WTC11 (cell line): ENCODE measurements at regions not wholly inside any gene's neighbourhood (a gene's known extent, or its start where the extent isn't known, plus 50 kb on each side); places are given as distances from the start of the nearest gene placed in this dataset.

ENCODE experiments used
- ATAC-seq: fragments of 200-7000 bp; cut with Tn5 transposase; 2 replicates; pipeline ENCODE4 v1.10.0; 2021; ENCODE audit warnings: mild to moderate bottlenecking, moderate library complexity
- CTCF ChIA-PET: fragments of 300-600 bp; sonication (Branson Sonifier 250); formaldehyde crosslinking; loops from one replicate; lab custom pipeline; 2021; ENCODE audit warnings: antibody characterized with exemption; lab: Charles Lee
- POLR2A ChIA-PET: fragments of 350-600 bp; sonication (Branson Sonifier 250); formaldehyde crosslinking; loops from one replicate; lab custom pipeline; 2021; ENCODE audit warnings: antibody characterized with exemption; lab: Charles Lee
- DNase-seq: peaks from one replicate; pipeline ENCODE4 v3.0.0; 2021; ENCODE audit warnings: low spot score
- H3K27ac Mint-ChIP-seq: 2 replicates; pipeline ENCODE4 v1.8.0; 2021; ENCODE audit warnings: mixed read lengths
- H3K27me3 Mint-ChIP-seq: 2 replicates; pipeline ENCODE4 v1.8.0; 2021; ENCODE audit warnings: low read depth, mild to moderate bottlenecking, moderate library complexity, mixed read lengths
- H3K36me3 Mint-ChIP-seq: 2 replicates; pipeline ENCODE4 v1.8.0; 2021; ENCODE audit warnings: mixed read lengths
- H3K4me1 Mint-ChIP-seq: 2 replicates; pipeline ENCODE4 v1.8.0; 2022; ENCODE audit warnings: mixed read lengths
- H3K4me3 Mint-ChIP-seq: 2 replicates; pipeline ENCODE4 v1.8.0; 2021; ENCODE audit warnings: mild to moderate bottlenecking, moderate library complexity, mixed read lengths
- H3K9me3 Mint-ChIP-seq: 2 replicates; pipeline ENCODE4 v1.8.0; 2021; ENCODE audit warnings: mixed read lengths
- CREB1 ChIP-seq: sonication (generic); formaldehyde crosslinking; IDR thresholded peaks from 2 replicates; pipeline ENCODE4 v1.8.0; 2023; ENCODE audit warnings: mild to moderate bottlenecking, missing genetic modification reagents
- E2F1 ChIP-seq: sonication (generic); formaldehyde crosslinking; IDR thresholded peaks from 2 replicates; pipeline ENCODE4 v1.8.0; 2022; ENCODE audit warnings: mild to moderate bottlenecking, missing genetic modification reagents
- ELF4 ChIP-seq: sonication (generic); formaldehyde crosslinking; IDR thresholded peaks from 2 replicates; pipeline ENCODE4 v1.8.1; 2022; ENCODE audit warnings: low read depth, mild to moderate bottlenecking, moderate library complexity, missing genetic modification reagents
- EMX1 ChIP-seq: fragments of 250-450 bp; sonication (Bioruptor Pico); IDR thresholded peaks from 2 replicates; pipeline ENCODE4 v1.8.0; 2021; ENCODE audit warnings: mild to moderate bottlenecking
- GRHL2 ChIP-seq: fragments of 250-450 bp; sonication (Bioruptor Pico); IDR thresholded peaks from 2 replicates; pipeline ENCODE4 v1.8.0; 2022; ENCODE audit warnings: mild to moderate bottlenecking, moderate library complexity; ENCODE audit not compliant: insufficient replicate concordance, severe bottlenecking
- HMGXB4 ChIP-seq: sonication (generic); formaldehyde crosslinking; IDR thresholded peaks from 2 replicates; pipeline ENCODE4 v1.8.1; 2023; ENCODE audit warnings: mild to moderate bottlenecking, moderate library complexity, missing genetic modification reagents
- MXD4 ChIP-seq: fragments of 250-450 bp; sonication (Bioruptor Pico); IDR thresholded peaks from 2 replicates; pipeline ENCODE4 v1.8.0; 2021; ENCODE audit warnings: mild to moderate bottlenecking, moderate library complexity, borderline replicate concordance
- OVOL2 ChIP-seq: fragments of 250-450 bp; sonication (Bioruptor Pico); IDR thresholded peaks from 2 replicates; pipeline ENCODE4 v1.9.0; 2021; ENCODE audit warnings: mild to moderate bottlenecking, borderline replicate concordance
- PREB ChIP-seq: sonication (generic); formaldehyde crosslinking; IDR thresholded peaks from 2 replicates; pipeline ENCODE4 v1.8.1; 2022; ENCODE audit warnings: mild to moderate bottlenecking, missing genetic modification reagents, moderate library complexity, borderline replicate concordance
- SOX15 ChIP-seq: fragments of 250-450 bp; sonication (Bioruptor Pico); IDR thresholded peaks from 2 replicates; pipeline ENCODE4 v1.9.0; 2021; ENCODE audit warnings: mild to moderate bottlenecking
- TEAD1 ChIP-seq: sonication (generic); formaldehyde crosslinking; IDR thresholded peaks from 2 replicates; pipeline ENCODE4 v1.8.0; 2022; ENCODE audit warnings: mild to moderate bottlenecking, missing genetic modification reagents
- TEAD4 ChIP-seq: sonication (generic); formaldehyde crosslinking; IDR thresholded peaks from 2 replicates; pipeline ENCODE4 v1.8.0; 2022; ENCODE audit warnings: mild to moderate bottlenecking, missing genetic modification reagents
- ZBTB21 ChIP-seq: sonication (generic); formaldehyde crosslinking; IDR thresholded peaks from 2 replicates; pipeline ENCODE4 v1.8.1; 2023; ENCODE audit warnings: mild to moderate bottlenecking, missing genetic modification reagents, borderline replicate concordance
- ZNF232 ChIP-seq: sonication (generic); formaldehyde crosslinking; IDR thresholded peaks from 2 replicates; pipeline ENCODE4 v1.8.0; 2022; ENCODE audit warnings: mild to moderate bottlenecking, missing genetic modification reagents
- ZNF425 ChIP-seq: fragments of 250-450 bp; sonication (Bioruptor Pico); conservative IDR thresholded peaks from 2 replicates; pipeline ENCODE4 v1.9.0; 2021; ENCODE audit warnings: mild to moderate bottlenecking
- ZSCAN18 ChIP-seq: fragments of 250-450 bp; sonication (Bioruptor Pico); IDR thresholded peaks from 2 replicates; pipeline ENCODE4 v2.1.2; 2022; ENCODE audit warnings: mild to moderate bottlenecking, moderate library complexity
- TF ChIP-seq, protein P1 (sequence below): fragments of 250-450 bp; sonication (Bioruptor Pico); IDR thresholded peaks from 2 replicates; pipeline ENCODE4 v1.9.0; 2021; ENCODE audit warnings: mild to moderate bottlenecking, borderline replicate concordance
- TF ChIP-seq, protein P2 (sequence below): sonication (generic); formaldehyde crosslinking; IDR thresholded peaks from 2 replicates; pipeline ENCODE4 v1.8.0; 2022; ENCODE audit warnings: mild to moderate bottlenecking, missing genetic modification reagents

DNA sequence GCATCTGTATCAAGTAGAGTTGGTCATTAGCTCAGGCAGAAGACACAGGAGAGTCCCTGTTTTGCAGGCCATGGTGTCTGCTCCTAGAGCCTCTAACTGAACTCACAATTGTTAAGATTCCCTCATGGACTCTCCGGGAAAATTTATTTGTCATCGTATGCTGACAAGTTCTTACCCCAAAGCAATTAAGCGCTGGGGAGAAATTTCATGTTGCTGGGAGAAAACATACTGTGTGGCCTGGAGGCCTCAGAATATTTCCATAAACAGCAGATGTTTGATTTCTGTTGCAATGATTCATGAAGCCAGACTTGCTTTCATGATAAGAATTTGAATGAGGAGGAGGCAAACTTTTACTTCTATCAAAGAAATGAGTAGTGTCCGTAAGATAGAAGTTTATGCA, 583.2 kb downstream of the GATA3 start:
- Mint-ChIP-seq H3K4me1 (no peaks in the 10 kb centered on the region), H3K9me3 (peaks cover 11% of the 10 kb centered on the region), H3K4me3 (no peak overlapping the region), H3K27me3 (no peaks in the 10 kb centered on the region; the same call in 1 of the 2 replicates), H3K36me3 (peaks cover 11% of the 10 kb centered on the region), H3K27ac (no peak overlapping the region)
- ChIA-PET CTCF (interaction anchor here (0.7 kb wide), 2 partner anchors 117 to 360 kb away, joined by 3 to 5 read pairs; no protein-coding TSS in a partner anchor), POLR2A (no interaction called here)
- ATAC-seq (no peak), DNase-seq (no peak)
- TF ChIP-seq SOX15 (CRISPR knock-in tag) = no peak

GRCh38 chr10:8638088-8638672, 583.7 kb downstream of the GATA3 start:
- peaks cover 17% of the 10 kb centered on the region for H3K9me3 Mint-ChIP-seq
- no peak for TF ChIP-seq ZNF425 (CRISPR knock-in tag)
- TF ChIP-seq E2F1 (CRISPR knock-in tag) = no peak
- no peak for TF ChIP-seq GRHL2
- TF ChIP-seq MXD4 = no peak
- TF ChIP-seq, protein P1, sequence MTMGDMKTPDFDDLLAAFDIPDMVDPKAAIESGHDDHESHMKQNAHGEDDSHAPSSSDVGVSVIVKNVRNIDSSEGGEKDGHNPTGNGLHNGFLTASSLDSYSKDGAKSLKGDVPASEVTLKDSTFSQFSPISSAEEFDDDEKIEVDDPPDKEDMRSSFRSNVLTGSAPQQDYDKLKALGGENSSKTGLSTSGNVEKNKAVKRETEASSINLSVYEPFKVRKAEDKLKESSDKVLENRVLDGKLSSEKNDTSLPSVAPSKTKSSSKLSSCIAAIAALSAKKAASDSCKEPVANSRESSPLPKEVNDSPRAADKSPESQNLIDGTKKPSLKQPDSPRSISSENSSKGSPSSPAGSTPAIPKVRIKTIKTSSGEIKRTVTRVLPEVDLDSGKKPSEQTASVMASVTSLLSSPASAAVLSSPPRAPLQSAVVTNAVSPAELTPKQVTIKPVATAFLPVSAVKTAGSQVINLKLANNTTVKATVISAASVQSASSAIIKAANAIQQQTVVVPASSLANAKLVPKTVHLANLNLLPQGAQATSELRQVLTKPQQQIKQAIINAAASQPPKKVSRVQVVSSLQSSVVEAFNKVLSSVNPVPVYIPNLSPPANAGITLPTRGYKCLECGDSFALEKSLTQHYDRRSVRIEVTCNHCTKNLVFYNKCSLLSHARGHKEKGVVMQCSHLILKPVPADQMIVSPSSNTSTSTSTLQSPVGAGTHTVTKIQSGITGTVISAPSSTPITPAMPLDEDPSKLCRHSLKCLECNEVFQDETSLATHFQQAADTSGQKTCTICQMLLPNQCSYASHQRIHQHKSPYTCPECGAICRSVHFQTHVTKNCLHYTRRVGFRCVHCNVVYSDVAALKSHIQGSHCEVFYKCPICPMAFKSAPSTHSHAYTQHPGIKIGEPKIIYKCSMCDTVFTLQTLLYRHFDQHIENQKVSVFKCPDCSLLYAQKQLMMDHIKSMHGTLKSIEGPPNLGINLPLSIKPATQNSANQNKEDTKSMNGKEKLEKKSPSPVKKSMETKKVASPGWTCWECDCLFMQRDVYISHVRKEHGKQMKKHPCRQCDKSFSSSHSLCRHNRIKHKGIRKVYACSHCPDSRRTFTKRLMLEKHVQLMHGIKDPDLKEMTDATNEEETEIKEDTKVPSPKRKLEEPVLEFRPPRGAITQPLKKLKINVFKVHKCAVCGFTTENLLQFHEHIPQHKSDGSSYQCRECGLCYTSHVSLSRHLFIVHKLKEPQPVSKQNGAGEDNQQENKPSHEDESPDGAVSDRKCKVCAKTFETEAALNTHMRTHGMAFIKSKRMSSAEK (CRISPR knock-in tag) = no peak
- TF ChIP-seq EMX1 (CRISPR knock-in tag) = no peak
- TF ChIP-seq HMGXB4 (CRISPR knock-in tag) = no peak
- no peak for TF ChIP-seq ZSCAN18 (CRISPR knock-in tag)
- no peak for TF ChIP-seq TEAD1
- no peak for TF ChIP-seq ELF4 (CRISPR knock-in tag)
- TF ChIP-seq PREB (CRISPR knock-in tag) = no peak
- no peak for TF ChIP-seq CREB1 (CRISPR knock-in tag)
- no peak for TF ChIP-seq ZNF232 (CRISPR knock-in tag)
- TF ChIP-seq OVOL2 (CRISPR knock-in tag) = no peak
- no peak for TF ChIP-seq ZBTB21
- TF ChIP-seq, protein P2, sequence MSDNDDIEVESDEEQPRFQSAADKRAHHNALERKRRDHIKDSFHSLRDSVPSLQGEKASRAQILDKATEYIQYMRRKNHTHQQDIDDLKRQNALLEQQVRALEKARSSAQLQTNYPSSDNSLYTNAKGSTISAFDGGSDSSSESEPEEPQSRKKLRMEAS (CRISPR knock-in tag) = no peak
- no peak for TF ChIP-seq TEAD4 (CRISPR knock-in tag)
- no peak overlapping the region for H3K27ac Mint-ChIP-seq
- H3K4me1 Mint-ChIP-seq = no peaks in the 10 kb centered on the region
- no peak overlapping the region for H3K4me3 Mint-ChIP-seq
- DNase-seq = no peak
- POLR2A ChIA-PET = no interaction called here
- CTCF ChIA-PET = interaction anchor here (0.7 kb wide), 2 partner anchors 118 to 360 kb away, joined by 3 to 5 read pairs; no protein-coding TSS in a partner anchor
- ATAC-seq = no peak
- H3K27me3 Mint-ChIP-seq = no peaks in the 10 kb centered on the region; the same call in 1 of the 2 replicates
- peaks cover 14% of the 10 kb centered on the region for H3K36me3 Mint-ChIP-seq
